ENCODE measurements at regions not wholly inside any gene's neighbourhood (a gene's known extent, or its start where the extent isn't known, plus 50 kb on each side); places are given as distances from the start of the nearest gene placed in this dataset.

DNA sequence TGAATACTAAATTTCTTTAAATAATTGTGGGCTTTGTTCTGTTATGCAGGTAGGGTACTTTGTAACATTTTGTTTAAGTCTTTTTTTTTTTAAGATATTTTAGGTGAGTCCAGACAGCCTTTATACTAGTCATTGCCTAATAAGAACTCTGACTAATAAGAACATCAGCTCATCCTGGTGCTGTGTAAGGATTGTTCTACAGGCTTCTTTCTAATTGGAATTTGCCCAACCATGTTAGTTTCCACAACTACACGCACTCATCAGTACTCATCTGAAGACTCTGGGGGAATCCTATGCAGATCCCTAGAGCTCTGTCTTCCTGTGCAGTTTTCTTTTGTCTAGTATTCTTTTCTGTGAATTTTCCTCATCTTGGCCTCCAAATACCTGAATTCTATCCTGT lies 741.8 kb downstream of the IGSF11 start:
- DNase-seq = no peak
- no peaks in the 10 kb centered on the region for H3F3A ChIP-seq (replicated peaks; ENCODE audit: insufficient read depth)
- H3K36me3 ChIP-seq (replicated peaks in 1 of 2; ENCODE audit: control insufficient read depth in 1 of 2, insufficient read depth in 2 of 2, low read length in 1 of 2) = no peaks in the 10 kb centered on the region
- H3K4me1 ChIP-seq (ENCODE audit: control insufficient read depth in 1 of 2, insufficient read depth in 2 of 2, low read depth in 1 of 2, low read length in 1 of 2) = no peaks in the 10 kb centered on the region
- H3K9me3 ChIP-seq = no peaks in the 10 kb centered on the region; the same call in 1 of the 2 replicates
- no peak overlapping the region for H2AFZ ChIP-seq (ENCODE audit: low read depth)
- H4K20me1 ChIP-seq (ENCODE audit: insufficient read depth) = no peaks in the 10 kb centered on the region
- 76% methylated on average over 1 of the region's 1 CpG for WGBS (ENCODE audit: low lambda C conversion rate)
- no peak overlapping the region for H3K4me3 ChIP-seq (ENCODE audit: low read depth in 2 of 2, low read length in 1 of 2)
- ChIA-PET POLR2A (no interaction called here), CTCF (no interaction called here)
- TF ChIP-seq EZH2phosphoT487 (IDR thresholded peaks at IDR 0.05; ENCODE audit: borderline replicate concordance, low read depth) = no peak
- TF ChIP-seq, protein P1, sequence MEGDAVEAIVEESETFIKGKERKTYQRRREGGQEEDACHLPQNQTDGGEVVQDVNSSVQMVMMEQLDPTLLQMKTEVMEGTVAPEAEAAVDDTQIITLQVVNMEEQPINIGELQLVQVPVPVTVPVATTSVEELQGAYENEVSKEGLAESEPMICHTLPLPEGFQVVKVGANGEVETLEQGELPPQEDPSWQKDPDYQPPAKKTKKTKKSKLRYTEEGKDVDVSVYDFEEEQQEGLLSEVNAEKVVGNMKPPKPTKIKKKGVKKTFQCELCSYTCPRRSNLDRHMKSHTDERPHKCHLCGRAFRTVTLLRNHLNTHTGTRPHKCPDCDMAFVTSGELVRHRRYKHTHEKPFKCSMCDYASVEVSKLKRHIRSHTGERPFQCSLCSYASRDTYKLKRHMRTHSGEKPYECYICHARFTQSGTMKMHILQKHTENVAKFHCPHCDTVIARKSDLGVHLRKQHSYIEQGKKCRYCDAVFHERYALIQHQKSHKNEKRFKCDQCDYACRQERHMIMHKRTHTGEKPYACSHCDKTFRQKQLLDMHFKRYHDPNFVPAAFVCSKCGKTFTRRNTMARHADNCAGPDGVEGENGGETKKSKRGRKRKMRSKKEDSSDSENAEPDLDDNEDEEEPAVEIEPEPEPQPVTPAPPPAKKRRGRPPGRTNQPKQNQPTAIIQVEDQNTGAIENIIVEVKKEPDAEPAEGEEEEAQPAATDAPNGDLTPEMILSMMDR (IDR thresholded peaks at IDR 0.05) = no peak
- TF ChIP-seq FOXJ3 (CRISPR knock-in tag; IDR thresholded peaks at IDR 0.05) = no peak
- H3K9me2 ChIP-seq = no peaks in the 10 kb centered on the region
- H3K27me3 ChIP-seq (ENCODE audit: insufficient read depth) = no peaks in the 10 kb centered on the region
- H3K27ac ChIP-seq (ENCODE audit: low read depth in 2 of 2, low read length in 1 of 2) = no peak overlapping the region
- no peak overlapping the region for H3K4me2 ChIP-seq
- no peaks in the 10 kb centered on the region for H3K79me2 ChIP-seq (ENCODE audit: insufficient read depth)
- H3K9ac ChIP-seq = no peak overlapping the region

DNA sequence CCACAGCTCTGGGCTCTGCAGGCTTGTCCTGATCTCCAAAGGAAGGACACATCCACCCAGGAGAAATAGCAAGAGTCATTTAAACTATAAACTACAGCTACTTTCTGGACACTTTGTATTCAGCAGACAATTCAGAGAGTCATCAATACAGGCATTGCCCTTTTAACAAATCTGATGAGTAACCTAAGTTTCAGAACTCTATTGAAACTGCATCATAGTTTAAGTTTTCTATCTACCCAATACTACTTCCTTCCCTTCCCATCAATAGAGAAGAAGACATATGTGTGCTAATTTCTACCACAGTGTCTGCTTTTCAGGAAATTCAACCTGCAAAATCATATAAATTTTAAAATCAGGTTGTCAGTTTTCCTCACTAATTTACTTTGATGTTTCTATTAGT lies 736.5 kb downstream of the IGSF11 start:
- DNase-seq = no peak
- Histone ChIP-seq H3F3A (replicated peaks; ENCODE audit: insufficient read depth) (no peaks in the 10 kb centered on the region), H3K9me3 (no peaks in the 10 kb centered on the region), H3K4me2 (no peak overlapping the region), H3K79me2 (ENCODE audit: insufficient read depth) (no peaks in the 10 kb centered on the region), H3K9me2 (no peaks in the 10 kb centered on the region), H4K20me1 (ENCODE audit: insufficient read depth) (no peaks in the 10 kb centered on the region), H3K4me3 (ENCODE audit: low read depth in 2 of 2, low read length in 1 of 2) (no peak overlapping the region), H3K9ac (no peak overlapping the region), H2AFZ (ENCODE audit: low read depth) (no peak overlapping the region), H3K27me3 (ENCODE audit: insufficient read depth) (no peaks in the 10 kb centered on the region), H3K4me1 (ENCODE audit: control insufficient read depth in 1 of 2, insufficient read depth in 2 of 2, low read depth in 1 of 2, low read length in 1 of 2) (no peaks in the 10 kb centered on the region), H3K36me3 (replicated peaks in 1 of 2; ENCODE audit: control insufficient read depth in 1 of 2, insufficient read depth in 2 of 2, low read length in 1 of 2) (no peaks in the 10 kb centered on the region), H3K27ac (ENCODE audit: low read depth in 2 of 2, low read length in 1 of 2) (no peak overlapping the region)
- ChIA-PET CTCF (interaction anchor here (0.7 kb wide), 1 partner anchor 199 kb away, joined by 3 read pairs; no protein-coding TSS in a partner anchor), POLR2A (no interaction called here)
- TF ChIP-seq EZH2phosphoT487 (IDR thresholded peaks at IDR 0.05; ENCODE audit: borderline replicate concordance, low read depth) (no peak), NRF1 (IDR thresholded peaks at IDR 0.05; ENCODE audit: low read depth, low read length) (no peak), RXRA (IDR thresholded peaks at IDR 0.05; ENCODE audit: borderline replicate concordance, low read depth) (no peak), TCF12 (IDR thresholded peaks at IDR 0.05) (no peak)
- TF ChIP-seq, protein P2, sequence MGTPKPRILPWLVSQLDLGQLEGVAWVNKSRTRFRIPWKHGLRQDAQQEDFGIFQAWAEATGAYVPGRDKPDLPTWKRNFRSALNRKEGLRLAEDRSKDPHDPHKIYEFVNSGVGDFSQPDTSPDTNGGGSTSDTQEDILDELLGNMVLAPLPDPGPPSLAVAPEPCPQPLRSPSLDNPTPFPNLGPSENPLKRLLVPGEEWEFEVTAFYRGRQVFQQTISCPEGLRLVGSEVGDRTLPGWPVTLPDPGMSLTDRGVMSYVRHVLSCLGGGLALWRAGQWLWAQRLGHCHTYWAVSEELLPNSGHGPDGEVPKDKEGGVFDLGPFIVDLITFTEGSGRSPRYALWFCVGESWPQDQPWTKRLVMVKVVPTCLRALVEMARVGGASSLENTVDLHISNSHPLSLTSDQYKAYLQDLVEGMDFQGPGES (IDR thresholded peaks at IDR 0.05; ENCODE audit: low read depth, low read length) = no peak
- TF ChIP-seq, protein P3, sequence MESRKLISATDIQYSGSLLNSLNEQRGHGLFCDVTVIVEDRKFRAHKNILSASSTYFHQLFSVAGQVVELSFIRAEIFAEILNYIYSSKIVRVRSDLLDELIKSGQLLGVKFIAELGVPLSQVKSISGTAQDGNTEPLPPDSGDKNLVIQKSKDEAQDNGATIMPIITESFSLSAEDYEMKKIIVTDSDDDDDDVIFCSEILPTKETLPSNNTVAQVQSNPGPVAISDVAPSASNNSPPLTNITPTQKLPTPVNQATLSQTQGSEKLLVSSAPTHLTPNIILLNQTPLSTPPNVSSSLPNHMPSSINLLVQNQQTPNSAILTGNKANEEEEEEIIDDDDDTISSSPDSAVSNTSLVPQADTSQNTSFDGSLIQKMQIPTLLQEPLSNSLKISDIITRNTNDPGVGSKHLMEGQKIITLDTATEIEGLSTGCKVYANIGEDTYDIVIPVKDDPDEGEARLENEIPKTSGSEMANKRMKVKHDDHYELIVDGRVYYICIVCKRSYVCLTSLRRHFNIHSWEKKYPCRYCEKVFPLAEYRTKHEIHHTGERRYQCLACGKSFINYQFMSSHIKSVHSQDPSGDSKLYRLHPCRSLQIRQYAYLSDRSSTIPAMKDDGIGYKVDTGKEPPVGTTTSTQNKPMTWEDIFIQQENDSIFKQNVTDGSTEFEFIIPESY (IDR thresholded peaks at IDR 0.05; ENCODE audit: borderline replicate concordance, low read depth) = no peak
- TF ChIP-seq, protein P4, sequence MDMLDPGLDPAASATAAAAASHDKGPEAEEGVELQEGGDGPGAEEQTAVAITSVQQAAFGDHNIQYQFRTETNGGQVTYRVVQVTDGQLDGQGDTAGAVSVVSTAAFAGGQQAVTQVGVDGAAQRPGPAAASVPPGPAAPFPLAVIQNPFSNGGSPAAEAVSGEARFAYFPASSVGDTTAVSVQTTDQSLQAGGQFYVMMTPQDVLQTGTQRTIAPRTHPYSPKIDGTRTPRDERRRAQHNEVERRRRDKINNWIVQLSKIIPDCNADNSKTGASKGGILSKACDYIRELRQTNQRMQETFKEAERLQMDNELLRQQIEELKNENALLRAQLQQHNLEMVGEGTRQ (IDR thresholded peaks at IDR 0.05; ENCODE audit: borderline replicate concordance, low read depth, low read length) = no peak
